Middle frontal gyrus (tissue), 1 donor: ENCODE measurements at regions not wholly inside any gene's neighbourhood (a gene's known extent, or its start where the extent isn't known, plus 50 kb on each side); places are given as distances from the start of the nearest gene placed in this dataset.
A peak's percentile ranks its signal among the peaks of the same experiment; 100 is the strongest.
"Not testable (repeated sequence)": the region's sequence is repeated elsewhere in the genome, so short reads cannot be mapped to it uniquely, and the experiment has no call there.

Experiments
- DNase-seq: peaks from one replicate; pipeline ENCODE4 v3.0.0-alpha.2; 2015; ENCODE audit warnings: low spot score; ENCODE audit errors: extremely low spot score

DNA sequence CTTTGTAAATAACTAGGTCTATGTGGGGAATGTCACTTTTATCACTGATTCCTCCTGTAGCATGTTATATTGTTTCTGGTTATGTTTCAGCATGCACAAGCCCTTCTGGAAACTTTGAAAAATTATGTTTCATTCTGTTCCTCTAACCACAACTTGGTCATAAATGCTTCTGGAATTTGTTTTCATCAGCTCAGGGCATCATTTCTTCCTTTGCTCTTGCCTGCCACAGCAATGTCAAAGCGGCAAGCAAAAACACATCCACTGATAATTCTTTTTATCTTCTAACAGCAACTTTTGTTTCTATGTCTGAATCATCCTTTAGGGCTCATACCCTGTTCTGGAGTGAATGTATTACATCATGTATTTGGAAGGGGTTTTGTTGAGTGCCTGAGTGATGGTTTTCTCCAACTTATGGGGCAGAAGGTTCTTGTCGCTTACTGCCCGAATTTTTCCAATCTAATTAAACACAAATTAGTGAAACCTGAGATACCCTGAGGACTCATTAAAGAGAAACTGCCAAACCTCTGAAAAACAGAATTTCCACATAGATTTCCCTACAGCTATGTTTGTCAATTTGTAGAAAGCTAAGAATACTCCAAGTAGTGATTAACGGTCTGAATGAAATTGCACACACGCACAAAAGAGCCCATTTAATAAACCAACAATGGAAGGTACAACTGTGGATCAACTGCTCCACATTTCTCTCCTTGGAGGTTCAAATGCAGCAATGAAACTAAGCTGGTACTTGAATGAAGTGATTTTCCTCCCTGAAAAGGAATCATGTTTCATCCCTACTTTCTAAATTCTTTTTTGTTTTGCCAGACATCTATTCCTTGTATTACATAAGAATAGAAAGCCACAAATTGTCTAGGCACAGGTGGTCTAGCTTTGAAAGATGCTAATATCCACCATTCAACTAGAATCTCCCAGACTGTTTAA is 173.5 kb upstream of the KRR1 start:
- DNase-seq: no peak

GRCh38 chr12:75683995-75684586 is 172.7 kb upstream of the KRR1 start:
- not testable (repeated sequence) for DNase-seq

DNA sequence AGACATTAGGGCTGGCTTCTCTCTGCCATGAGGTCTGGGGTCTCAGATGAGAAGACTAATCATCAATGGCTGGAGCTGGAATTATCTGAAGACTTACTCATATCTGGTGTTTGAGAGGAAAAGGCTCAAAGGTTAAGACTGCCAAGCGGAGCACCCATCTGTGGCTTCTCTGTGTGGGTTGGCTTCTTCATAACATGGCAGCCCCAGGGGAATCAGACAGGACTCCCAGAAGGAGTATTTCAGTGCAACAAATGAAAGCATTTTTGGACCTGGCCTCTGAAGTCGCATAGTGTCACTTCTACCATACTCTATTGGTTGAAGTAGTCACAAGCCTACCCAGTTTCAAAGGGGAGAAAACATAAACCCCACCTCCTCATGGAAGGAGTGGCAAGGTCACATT is 171.8 kb upstream of the KRR1 start:
- no peak for DNase-seq

GRCh38 chr12:75677522-75677921 is 166.1 kb upstream of the KRR1 start:
- no peak for DNase-seq

- DNase-seq: no peak
These were observed 163.0 kb upstream of the KRR1 start for GRCh38 chr12:75674393-75674792.

DNA sequence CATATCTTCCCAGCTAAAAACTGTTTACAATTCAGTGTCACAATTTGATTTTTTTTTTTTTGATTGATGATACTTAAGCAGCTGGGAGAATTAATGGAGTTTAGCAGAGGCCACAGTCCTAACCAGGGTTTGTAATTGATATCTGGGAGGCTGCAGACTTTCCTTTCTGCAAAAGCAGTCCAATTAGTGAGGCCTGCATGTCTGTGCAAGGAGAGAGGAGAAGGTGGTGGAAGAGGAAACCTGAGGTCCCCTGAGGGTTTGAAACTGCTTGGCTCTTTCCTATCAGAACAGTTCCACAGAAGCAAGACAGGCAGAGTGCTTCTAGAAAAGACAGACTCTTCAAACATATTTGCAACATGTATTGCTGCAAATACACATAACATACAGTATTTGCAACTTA is 160.8 kb upstream of the KRR1 start:
- DNase-seq: no peak

DNA sequence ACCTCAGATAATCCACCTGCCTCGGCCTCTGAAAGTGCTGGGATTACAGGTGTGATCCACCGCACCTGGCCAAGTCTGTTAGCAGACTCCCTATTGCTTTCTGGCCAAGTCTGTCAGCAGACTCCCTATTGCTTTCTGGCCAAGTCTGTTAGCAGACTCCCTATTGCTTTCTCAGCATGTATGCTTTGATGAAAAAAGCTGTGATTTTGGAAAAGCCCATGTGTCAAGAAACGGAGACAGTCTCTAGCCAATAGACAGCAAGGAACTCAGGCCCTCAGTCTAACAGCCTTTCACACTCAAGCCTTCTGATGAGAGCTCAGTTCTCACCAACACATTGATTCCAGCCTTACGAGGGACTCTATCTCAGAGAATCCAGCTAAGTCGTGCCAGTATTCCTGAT is 158.8 kb upstream of the KRR1 start:
- DNase-seq: no peak

GRCh38 chr12:75666939-75667334 is 155.5 kb upstream of the KRR1 start:
- peak; percentile 36 for DNase-seq

- DNase-seq: no peak
These were observed 154.9 kb upstream of the KRR1 start for GRCh38 chr12:75666126-75666938.

DNA sequence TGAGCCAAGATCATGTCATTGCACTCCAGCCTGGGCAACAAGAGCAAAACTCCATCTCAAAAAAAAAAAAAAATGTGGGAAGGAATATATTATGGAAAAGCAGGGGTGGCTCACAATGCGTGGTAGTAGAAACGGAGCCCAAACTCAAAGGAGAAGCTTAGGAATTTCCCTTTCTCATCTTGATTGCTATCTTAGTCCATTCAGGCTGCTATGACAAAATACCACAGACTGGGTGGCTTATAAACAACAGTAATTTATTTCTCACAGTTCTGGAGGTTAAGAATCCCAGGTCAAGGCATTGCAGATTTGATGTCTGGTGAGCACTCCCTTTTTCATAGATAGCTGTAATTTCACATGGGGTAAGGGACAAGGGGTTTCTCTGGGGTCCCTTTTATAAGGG is 153.8 kb upstream of the KRR1 start:
- no peak for DNase-seq

DNA sequence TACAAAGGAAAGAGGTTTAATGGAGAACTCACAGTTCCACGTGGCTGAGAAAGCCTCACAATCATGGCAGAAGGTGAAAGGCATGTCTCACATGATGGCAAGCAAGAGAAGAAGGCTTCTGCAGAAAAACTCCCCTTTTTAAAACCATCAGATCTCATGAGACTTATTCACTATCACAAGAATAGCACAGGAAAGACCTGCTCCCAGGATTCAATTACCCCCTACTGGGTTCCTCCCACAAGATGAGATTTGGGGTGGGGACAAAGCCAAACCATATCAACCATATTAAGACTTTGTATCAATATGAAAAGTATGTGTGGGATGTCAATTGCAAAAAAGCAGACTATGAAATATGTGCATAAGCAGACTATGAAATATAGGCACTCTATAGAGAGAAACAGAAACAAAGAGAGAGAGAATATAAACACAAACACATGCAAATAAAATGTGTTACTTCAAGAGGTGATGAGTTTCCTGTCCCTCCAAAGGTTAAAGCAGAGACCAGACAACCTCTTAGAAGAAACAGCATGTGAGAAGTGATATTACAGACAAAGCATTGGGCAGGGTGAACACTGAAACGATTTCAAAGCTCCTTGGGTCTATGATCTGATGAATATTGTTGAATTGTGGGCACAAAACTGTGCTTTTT is 151.2 kb upstream of the KRR1 start:
- DNase-seq: no peak

- DNase-seq: no peak
These were observed 150.5 kb upstream of the KRR1 start for GRCh38 chr12:75661908-75662307.

GRCh38 chr12:75660805-75661404 is 149.5 kb upstream of the KRR1 start:
- DNase-seq: no peak

DNA sequence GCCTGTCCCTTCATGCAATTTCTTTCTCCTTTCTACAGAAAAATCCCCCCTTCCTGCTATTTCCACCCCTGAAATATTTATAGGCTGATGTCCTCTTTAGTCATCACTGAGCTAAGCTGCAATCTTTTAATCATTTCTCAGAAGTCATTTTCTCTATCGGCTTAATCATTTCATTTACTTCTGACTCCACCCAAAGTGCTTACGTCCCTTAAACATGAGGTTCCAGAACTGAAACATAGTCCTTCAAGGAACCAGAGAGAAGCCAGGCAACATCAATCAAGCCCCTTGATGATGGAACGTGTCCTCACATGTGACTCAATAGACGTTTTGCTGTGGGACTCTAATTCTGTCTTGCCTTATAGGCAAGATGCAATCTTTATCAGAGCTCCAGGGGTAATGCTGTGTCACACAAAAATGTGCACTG is 148.7 kb upstream of the KRR1 start:
- DNase-seq: no peak

- peak; percentile 29 for DNase-seq
These were observed 147.8 kb upstream of the KRR1 start for GRCh38 chr12:75658901-75659823.

DNA sequence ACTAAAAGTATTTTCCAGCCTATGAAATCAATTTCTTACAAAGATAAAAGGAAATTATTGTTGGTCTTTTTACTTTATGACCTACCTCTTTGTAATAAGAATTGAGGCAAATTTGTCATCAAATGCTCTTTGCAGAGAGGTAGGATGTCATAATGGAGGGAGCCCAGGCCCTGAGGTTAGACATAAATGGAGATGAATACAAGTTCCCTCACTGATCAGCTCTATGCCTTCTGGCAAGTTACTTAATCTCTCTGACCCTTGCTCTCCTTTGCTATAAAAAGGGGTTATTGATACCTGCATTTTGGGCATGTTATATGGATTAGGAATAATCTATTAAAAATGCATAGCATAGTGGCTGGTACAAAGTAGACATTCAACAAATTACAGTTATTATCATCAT is 146.9 kb upstream of the KRR1 start:
- no peak for DNase-seq

DNA sequence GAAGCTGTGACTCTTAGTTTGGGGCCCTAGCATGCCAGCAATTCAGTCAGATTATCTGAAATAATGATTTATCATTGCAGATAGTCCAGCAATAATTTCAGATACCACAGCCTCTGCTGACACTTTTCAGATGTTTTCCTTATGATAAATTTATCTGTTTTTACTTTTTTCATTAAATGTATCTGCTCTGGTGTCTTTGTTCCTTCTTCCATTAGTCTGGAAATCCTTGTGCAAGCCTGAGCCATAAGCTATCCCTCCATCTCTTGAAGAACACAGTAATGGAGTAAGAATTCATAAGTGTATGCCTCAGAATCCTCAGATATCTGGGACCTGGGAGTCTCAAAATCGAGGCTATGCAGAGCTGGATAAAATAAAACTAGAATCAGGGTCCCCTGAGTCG is 146.4 kb upstream of the KRR1 start:
- DNase-seq: no peak

GRCh38 chr12:75657354-75657753 is 145.9 kb upstream of the KRR1 start:
- DNase-seq: not testable (repeated sequence)

GRCh38 chr12:75656648-75657047 is 145.2 kb upstream of the KRR1 start:
- no peak for DNase-seq

DNA sequence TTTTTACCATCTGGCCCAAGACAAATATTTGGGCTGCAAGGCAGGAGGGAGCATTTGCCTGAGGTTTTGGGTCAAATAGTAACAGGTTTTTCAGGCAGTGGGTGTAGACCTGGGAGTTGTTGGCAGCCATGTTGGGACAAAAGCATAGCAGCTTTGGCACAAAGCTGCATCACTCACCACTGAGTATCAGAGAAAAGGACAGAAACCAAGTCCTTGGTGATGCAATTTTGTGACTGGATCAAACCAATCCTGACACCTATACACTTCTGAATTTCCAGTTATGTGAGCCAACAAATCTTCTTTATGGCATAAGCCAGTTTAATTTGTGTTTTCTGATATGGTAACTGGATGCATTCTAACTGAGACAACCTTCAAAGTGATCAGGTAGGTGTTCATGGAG is 144.8 kb upstream of the KRR1 start:
- DNase-seq: no peak
